Thoracic aorta (tissue), 2 donors: ENCODE measurements at regions not wholly inside any gene's neighbourhood (a gene's known extent, or its start where the extent isn't known, plus 50 kb on each side); places are given as distances from the start of the nearest gene placed in this dataset.

Experiments used
- ATAC-seq: fragments of 150-250 bp; one replicate; pipeline ENCODE4 v1.8.0; 2017; ENCODE audit warnings: low read depth; ENCODE audit not compliant: insufficient number of reproducible peaks, low FRiP score
- DNase-seq: peaks from one replicate; pipeline ENCODE4 v3.0.0-alpha.2; 2020; ENCODE audit warnings: low spot score
- H3K27ac ChIP-seq, 2 donors: fragments of 200-600 bp; sonication (generic); 1 replicate in 1 of 2; 2 replicates in 1 of 2; pipeline ENCODE4 v1.5.1; 2016; ENCODE audit warnings: mild to moderate bottlenecking in 2 of 2, moderate library complexity in 2 of 2
- H3K27me3 ChIP-seq: fragments of 200-600 bp; sonication (generic); replicated peaks from 2 replicates; pipeline ENCODE4 v1.6.0; 2016; ENCODE audit warnings: mild to moderate bottlenecking; ENCODE audit not compliant: insufficient read depth
- H3K36me3 ChIP-seq: fragments of 200-600 bp; sonication (generic); one replicate; pipeline ENCODE4 v1.5.1; 2016
- H3K4me1 ChIP-seq, 2 donors: fragments of 200-600 bp; sonication (generic); 1 replicate in 1 of 2; 2 replicates in 1 of 2; pipeline versions ENCODE4 v1.5.1 to v1.6.0; 2016; ENCODE audit warnings: low read depth in 2 of 2, mild to moderate bottlenecking in 1 of 2; ENCODE audit not compliant: control insufficient read depth in 1 of 2
- H3K4me3 ChIP-seq: fragments of 200-600 bp; sonication (generic); 2 replicates; pipeline ENCODE4 v1.5.1; 2016; ENCODE audit warnings: mild to moderate bottlenecking
- H3K9me3 ChIP-seq: fragments of 200-600 bp; sonication (generic); 2 replicates; pipeline ENCODE4 v1.5.1; 2016
- CTCF ChIP-seq: fragments of 200-600 bp; sonication (generic); IDR thresholded peaks from one replicate; pipeline ENCODE4 v1.5.1; 2019; ENCODE audit warnings: antibody characterized with exemption

GRCh38 chr21:17422931-17423330, 89.9 kb upstream of the CXADR start:
- DNase-seq (no peak), ATAC-seq (no peak)
- Histone ChIP-seq H3K4me1 (no peaks in the 10 kb centered on the region), H3K4me3 (no peak overlapping the region), H3K27ac (no peak overlapping the region), H3K36me3 (no peaks in the 10 kb centered on the region), H3K9me3 (no peaks in the 10 kb centered on the region), H3K27me3 (no peaks in the 10 kb centered on the region)
- no peak for TF ChIP-seq CTCF

GRCh38 chr21:17427157-17427556, 85.7 kb upstream of the CXADR start:
- Histone ChIP-seq H3K4me1 (no peaks in the 10 kb centered on the region), H3K36me3 (no peaks in the 10 kb centered on the region), H3K4me3 (no peak overlapping the region), H3K27ac (no peak overlapping the region), H3K27me3 (no peaks in the 10 kb centered on the region), H3K9me3 (no peaks in the 10 kb centered on the region)
- DNase-seq = no peak
- no peak for ATAC-seq
- TF ChIP-seq CTCF = no peak

GRCh38 chr21:17427831-17428483, 84.9 kb upstream of the CXADR start:
- no peaks in the 10 kb centered on the region for H3K36me3 ChIP-seq
- no peak for DNase-seq
- no peaks in the 10 kb centered on the region for H3K9me3 ChIP-seq
- H3K27ac ChIP-seq = no peak overlapping the region
- no peak overlapping the region for H3K4me3 ChIP-seq
- no peak for TF ChIP-seq CTCF
- no peaks in the 10 kb centered on the region for H3K27me3 ChIP-seq
- no peaks in the 10 kb centered on the region for H3K4me1 ChIP-seq
- ATAC-seq = no peak

- Histone ChIP-seq H3K36me3 (no peaks in the 10 kb centered on the region), H3K27ac (no peak overlapping the region), H3K4me3 (no peak overlapping the region), H3K4me1 (no peaks in the 10 kb centered on the region), H3K9me3 (no peaks in the 10 kb centered on the region), H3K27me3 (no peaks in the 10 kb centered on the region)
- ATAC-seq = no peak
- no peak for DNase-seq
- no peak for TF ChIP-seq CTCF
Measured at GRCh38 chr21:17428484-17428869, 84.4 kb upstream of the CXADR start.

- H3K4me3 ChIP-seq = no peak overlapping the region
- H3K27ac ChIP-seq = no peak overlapping the region
- ATAC-seq = no peak
- no peak for TF ChIP-seq CTCF
- no peaks in the 10 kb centered on the region for H3K36me3 ChIP-seq
- no peaks in the 10 kb centered on the region for H3K4me1 ChIP-seq
- no peak for DNase-seq
- no peaks in the 10 kb centered on the region for H3K9me3 ChIP-seq
- no peaks in the 10 kb centered on the region for H3K27me3 ChIP-seq
Measured at GRCh38 chr21:17428980-17429379, 83.9 kb upstream of the CXADR start.
